ENCODE measurements at regions not wholly inside any gene's neighbourhood (a gene's known extent, or its start where the extent isn't known, plus 50 kb on each side); places are given as distances from the start of the nearest gene placed in this dataset.

DNA sequence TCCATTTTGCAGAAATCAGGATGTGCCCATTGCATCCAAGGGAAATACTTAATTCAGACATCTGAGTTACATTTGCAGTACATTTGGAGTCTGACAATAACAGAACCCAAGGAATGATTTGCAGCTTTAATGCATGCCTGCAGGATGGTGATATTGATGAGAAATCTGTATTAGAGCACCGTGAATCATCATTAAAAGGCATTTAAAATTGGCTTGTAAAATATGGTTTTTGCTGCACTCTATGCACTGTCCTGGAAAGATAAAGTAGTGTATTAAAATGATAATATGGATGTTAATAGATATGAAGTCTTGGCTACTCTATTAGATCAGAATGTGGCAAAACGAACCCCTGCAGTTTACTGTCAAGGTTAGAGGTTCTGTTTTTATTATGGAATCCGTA is 556.9 kb downstream of the MAT2B start:
- TF ChIP-seq, protein P1, sequence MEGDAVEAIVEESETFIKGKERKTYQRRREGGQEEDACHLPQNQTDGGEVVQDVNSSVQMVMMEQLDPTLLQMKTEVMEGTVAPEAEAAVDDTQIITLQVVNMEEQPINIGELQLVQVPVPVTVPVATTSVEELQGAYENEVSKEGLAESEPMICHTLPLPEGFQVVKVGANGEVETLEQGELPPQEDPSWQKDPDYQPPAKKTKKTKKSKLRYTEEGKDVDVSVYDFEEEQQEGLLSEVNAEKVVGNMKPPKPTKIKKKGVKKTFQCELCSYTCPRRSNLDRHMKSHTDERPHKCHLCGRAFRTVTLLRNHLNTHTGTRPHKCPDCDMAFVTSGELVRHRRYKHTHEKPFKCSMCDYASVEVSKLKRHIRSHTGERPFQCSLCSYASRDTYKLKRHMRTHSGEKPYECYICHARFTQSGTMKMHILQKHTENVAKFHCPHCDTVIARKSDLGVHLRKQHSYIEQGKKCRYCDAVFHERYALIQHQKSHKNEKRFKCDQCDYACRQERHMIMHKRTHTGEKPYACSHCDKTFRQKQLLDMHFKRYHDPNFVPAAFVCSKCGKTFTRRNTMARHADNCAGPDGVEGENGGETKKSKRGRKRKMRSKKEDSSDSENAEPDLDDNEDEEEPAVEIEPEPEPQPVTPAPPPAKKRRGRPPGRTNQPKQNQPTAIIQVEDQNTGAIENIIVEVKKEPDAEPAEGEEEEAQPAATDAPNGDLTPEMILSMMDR (IDR thresholded peaks at IDR 0.05; ENCODE audit: low read depth, low read length): no peak
- TF ChIP-seq, protein P2, sequence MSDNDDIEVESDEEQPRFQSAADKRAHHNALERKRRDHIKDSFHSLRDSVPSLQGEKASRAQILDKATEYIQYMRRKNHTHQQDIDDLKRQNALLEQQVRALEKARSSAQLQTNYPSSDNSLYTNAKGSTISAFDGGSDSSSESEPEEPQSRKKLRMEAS (IDR thresholded peaks at IDR 0.05; ENCODE audit: low read depth, low read length): no peak

Data from NB4 (cell line).